ENCODE measurements at regions not wholly inside any gene's neighbourhood (a gene's known extent, or its start where the extent isn't known, plus 50 kb on each side); places are given as distances from the start of the nearest gene placed in this dataset.

GRCh38 chr12:88725592-88726143 lies 145.4 kb upstream of the KITLG start:
- TF ChIP-seq, protein P1, sequence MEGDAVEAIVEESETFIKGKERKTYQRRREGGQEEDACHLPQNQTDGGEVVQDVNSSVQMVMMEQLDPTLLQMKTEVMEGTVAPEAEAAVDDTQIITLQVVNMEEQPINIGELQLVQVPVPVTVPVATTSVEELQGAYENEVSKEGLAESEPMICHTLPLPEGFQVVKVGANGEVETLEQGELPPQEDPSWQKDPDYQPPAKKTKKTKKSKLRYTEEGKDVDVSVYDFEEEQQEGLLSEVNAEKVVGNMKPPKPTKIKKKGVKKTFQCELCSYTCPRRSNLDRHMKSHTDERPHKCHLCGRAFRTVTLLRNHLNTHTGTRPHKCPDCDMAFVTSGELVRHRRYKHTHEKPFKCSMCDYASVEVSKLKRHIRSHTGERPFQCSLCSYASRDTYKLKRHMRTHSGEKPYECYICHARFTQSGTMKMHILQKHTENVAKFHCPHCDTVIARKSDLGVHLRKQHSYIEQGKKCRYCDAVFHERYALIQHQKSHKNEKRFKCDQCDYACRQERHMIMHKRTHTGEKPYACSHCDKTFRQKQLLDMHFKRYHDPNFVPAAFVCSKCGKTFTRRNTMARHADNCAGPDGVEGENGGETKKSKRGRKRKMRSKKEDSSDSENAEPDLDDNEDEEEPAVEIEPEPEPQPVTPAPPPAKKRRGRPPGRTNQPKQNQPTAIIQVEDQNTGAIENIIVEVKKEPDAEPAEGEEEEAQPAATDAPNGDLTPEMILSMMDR (IDR thresholded peaks at IDR 0.05; ENCODE audit: insufficient read depth, low read depth, low read length, missing control alignments): no peak
- H3K4me3 ChIP-seq (ENCODE audit: low read length): no peak overlapping the region
- DNase-seq (ENCODE audit: low read depth): no peak

GRCh38 chr12:88723219-88723618 lies 142.9 kb upstream of the KITLG start:
- TF ChIP-seq, protein P1 (IDR thresholded peaks at IDR 0.05; ENCODE audit: insufficient read depth, low read depth, low read length, missing control alignments): no peak
- H3K4me3 ChIP-seq (ENCODE audit: low read length): no peak overlapping the region
- peak; percentile 89 for DNase-seq (ENCODE audit: low read depth)

DNA sequence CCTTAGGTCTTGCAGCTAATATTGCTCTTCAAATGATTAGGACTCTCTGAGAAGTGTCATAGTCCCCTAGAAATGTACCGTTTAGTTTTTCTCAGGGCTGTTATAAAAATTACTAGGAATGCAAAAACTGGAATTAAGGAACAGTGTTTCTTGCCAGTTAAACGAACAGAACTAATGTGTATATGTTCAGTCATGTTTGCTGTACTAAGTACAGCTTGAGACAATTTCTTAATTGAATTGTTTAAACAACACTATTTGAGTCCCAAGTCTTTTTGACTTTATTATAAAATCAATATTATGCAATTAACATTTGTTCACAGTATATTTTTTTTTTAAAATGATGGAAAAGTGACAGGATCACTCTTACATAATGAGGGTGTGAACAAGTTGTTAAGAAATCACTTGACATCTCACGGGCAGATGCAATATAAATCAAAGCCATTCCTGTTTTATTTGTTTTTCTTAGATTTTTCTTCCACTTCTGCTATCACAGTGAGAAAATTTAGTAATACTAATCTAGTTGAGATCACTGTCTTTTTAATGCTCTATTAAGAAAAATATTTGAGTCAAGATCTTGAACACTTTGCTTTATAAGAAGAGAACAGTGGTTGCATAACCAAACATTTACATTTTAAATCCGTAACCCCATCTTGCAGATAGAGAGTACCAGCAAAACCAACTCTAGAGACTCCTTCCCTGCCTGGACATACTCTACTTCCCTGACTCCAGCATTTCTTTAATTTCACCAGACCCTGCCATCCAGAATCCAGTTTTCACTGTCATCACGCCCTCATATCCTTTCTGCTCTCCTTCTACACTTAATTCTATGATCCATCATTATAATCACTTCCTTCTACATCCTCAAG lies 140.7 kb upstream of the KITLG start:
- H3K4me3 ChIP-seq (ENCODE audit: low read length): no peak overlapping the region
- DNase-seq (ENCODE audit: low read depth): peak; percentile 14
- TF ChIP-seq, protein P1 (IDR thresholded peaks at IDR 0.05; ENCODE audit: insufficient read depth, low read depth, low read length, missing control alignments): no peak

DNA sequence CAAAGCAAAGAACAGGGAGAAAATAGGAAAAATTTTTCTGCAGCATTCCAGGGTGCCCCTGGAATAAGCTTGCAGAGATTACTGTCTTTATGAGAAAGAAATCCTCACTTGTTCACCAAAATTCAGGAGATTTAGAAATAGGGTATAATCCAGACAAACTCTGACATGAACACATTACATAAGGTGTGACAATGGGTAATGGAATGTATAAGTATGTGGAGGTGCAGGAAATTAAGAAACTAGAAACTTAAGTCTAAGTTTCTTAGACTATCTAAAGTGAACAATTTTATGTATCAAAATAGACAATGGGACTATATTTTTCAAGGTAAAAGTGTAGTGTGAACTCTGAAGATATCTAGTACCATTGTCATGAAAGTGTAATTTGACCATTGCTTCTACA lies 140.0 kb upstream of the KITLG start:
- peak; percentile 56 for DNase-seq (ENCODE audit: low read depth)
- H3K4me3 ChIP-seq (ENCODE audit: low read length): no peak overlapping the region
- TF ChIP-seq, protein P1 (IDR thresholded peaks at IDR 0.05; ENCODE audit: insufficient read depth, low read depth, low read length, missing control alignments): no peak

- no peak overlapping the region for H3K4me3 ChIP-seq (ENCODE audit: low read length)
- DNase-seq (ENCODE audit: low read depth): no peak
- TF ChIP-seq, protein P1 (IDR thresholded peaks at IDR 0.05; ENCODE audit: insufficient read depth, low read depth, low read length, missing control alignments): no peak
Measured at GRCh38 chr12:88717188-88717587, 136.9 kb upstream of the KITLG start.

- H3K4me3 ChIP-seq (ENCODE audit: low read length): no peak overlapping the region
- peak; percentile 21 for DNase-seq (ENCODE audit: low read depth)
- TF ChIP-seq, protein P1 (IDR thresholded peaks at IDR 0.05; ENCODE audit: insufficient read depth, low read depth, low read length, missing control alignments): no peak
Measured at GRCh38 chr12:88716240-88716639, 136.0 kb upstream of the KITLG start.

Measured in epithelial cell of esophagus (primary cell).